Muscle of leg (tissue), 3 donors: ENCODE measurements at regions not wholly inside any gene's neighbourhood (a gene's known extent, or its start where the extent isn't known, plus 50 kb on each side); places are given as distances from the start of the nearest gene placed in this dataset.

Experiments used
- DNase-seq: peaks from one replicate; pipeline ENCODE4 v3.0.0; 2013
- H3K27ac ChIP-seq: one replicate; pipeline ENCODE4 v1.5.1; 2013; ENCODE audit warnings: mild to moderate bottlenecking, low read length, control low read depth
- H3K27me3 ChIP-seq: one replicate; pipeline ENCODE4 v1.6.1; 2013; ENCODE audit warnings: low read length; ENCODE audit not compliant: control insufficient read depth, insufficient read depth
- H3K36me3 ChIP-seq: one replicate; pipeline ENCODE4 v1.6.1; 2013; ENCODE audit warnings: low read length; ENCODE audit not compliant: control insufficient read depth, insufficient read depth
- H3K4me1 ChIP-seq: one replicate; pipeline ENCODE4 v1.6.1; 2013; ENCODE audit warnings: low read length; ENCODE audit not compliant: control insufficient read depth, insufficient read depth
- H3K4me3 ChIP-seq: one replicate; pipeline ENCODE4 v1.5.1; 2013; ENCODE audit warnings: low read length, control low read depth
- H3K9me3 ChIP-seq: replicated peaks from 2 replicates; pipeline ENCODE4 v1.6.1; 2013; ENCODE audit warnings: low read depth, low read length; ENCODE audit not compliant: control insufficient read depth
- WGBS: methylation state at CpG from one replicate; pipeline ENCODE4 v1.1.5; 2013; ENCODE audit warnings: missing lambda C conversion rate; ENCODE audit not compliant: insufficient coverage; 5-methylcytosine and 5-hydroxymethylcytosine counted together

GRCh38 chr16:80079072-80079471, 461.7 kb upstream of the DYNLRB2 start:
- Histone ChIP-seq H3K27me3 (no peaks in the 10 kb centered on the region), H3K4me1 (no peaks in the 10 kb centered on the region), H3K36me3 (no peaks in the 10 kb centered on the region), H3K27ac (no peak overlapping the region), H3K9me3 (no peaks in the 10 kb centered on the region), H3K4me3 (no peak overlapping the region)
- WGBS, result no CpG with 5 or more reads among the region's 3 CpGs
- no peak for DNase-seq

- Histone ChIP-seq H3K4me1 (no peaks in the 10 kb centered on the region), H3K27me3 (no peaks in the 10 kb centered on the region), H3K4me3 (no peak overlapping the region), H3K9me3 (no peaks in the 10 kb centered on the region), H3K36me3 (no peaks in the 10 kb centered on the region), H3K27ac (no peak overlapping the region)
- no peak for DNase-seq
- no CpG with 5 or more reads among the region's 4 CpGs for WGBS
Observed at GRCh38 chr16:80077696-80078095, 463.1 kb upstream of the DYNLRB2 start.

- Histone ChIP-seq H3K36me3 (no peaks in the 10 kb centered on the region), H3K9me3 (no peaks in the 10 kb centered on the region), H3K4me1 (no peaks in the 10 kb centered on the region), H3K4me3 (no peak overlapping the region), H3K27me3 (no peaks in the 10 kb centered on the region), H3K27ac (no peak overlapping the region)
- WGBS, result 100% methylated on average over 1 of the region's 1 CpG
- no peak for DNase-seq
Observed at GRCh38 chr16:80074329-80074728, 466.5 kb upstream of the DYNLRB2 start.

GRCh38 chr16:80071964-80072456, 468.8 kb upstream of the DYNLRB2 start:
- Histone ChIP-seq H3K27ac (no peak overlapping the region), H3K4me1 (no peaks in the 10 kb centered on the region), H3K4me3 (no peak overlapping the region), H3K27me3 (no peaks in the 10 kb centered on the region), H3K9me3 (no peaks in the 10 kb centered on the region), H3K36me3 (no peaks in the 10 kb centered on the region)
- no peak for DNase-seq
- WGBS, result 66% methylated on average over 4 of the region's 5 CpGs

GRCh38 chr16:80066805-80067580, 466.5 kb upstream of the MAF start:
- DNase-seq, result no peak
- Histone ChIP-seq H3K9me3 (no peaks in the 10 kb centered on the region), H3K36me3 (no peaks in the 10 kb centered on the region), H3K27me3 (no peaks in the 10 kb centered on the region), H3K4me3 (no peak overlapping the region), H3K4me1 (no peaks in the 10 kb centered on the region), H3K27ac (no peak overlapping the region)
- WGBS, result 82% methylated on average over 4 of the region's 12 CpGs

GRCh38 chr16:80065541-80065940, 465.0 kb upstream of the MAF start:
- H3K27me3 ChIP-seq, result no peaks in the 10 kb centered on the region
- H3K4me1 ChIP-seq, result no peaks in the 10 kb centered on the region
- DNase-seq, result no peak
- no peak overlapping the region for H3K27ac ChIP-seq
- no CpG with 5 or more reads among the region's 3 CpGs for WGBS
- no peak overlapping the region for H3K4me3 ChIP-seq
- no peaks in the 10 kb centered on the region for H3K9me3 ChIP-seq
- H3K36me3 ChIP-seq, result no peaks in the 10 kb centered on the region

DNA sequence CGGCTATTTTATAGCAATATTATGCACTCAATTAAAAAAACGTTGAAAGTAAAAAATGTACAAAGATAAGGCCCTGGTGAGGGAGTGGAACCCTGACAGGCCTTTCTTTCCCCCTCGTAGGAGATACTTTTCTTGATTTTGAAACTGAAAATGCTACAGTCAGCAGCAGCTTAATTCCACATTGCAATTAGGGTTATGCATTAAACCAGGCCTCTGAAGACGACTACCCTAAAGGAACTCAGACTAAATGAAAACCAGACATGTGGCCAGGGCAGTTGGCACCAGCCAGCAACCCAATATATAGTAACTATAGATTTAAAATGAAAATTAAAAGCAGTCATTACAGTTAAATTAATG, 463.2 kb upstream of the MAF start:
- Histone ChIP-seq H3K27ac (no peak overlapping the region), H3K36me3 (no peaks in the 10 kb centered on the region), H3K9me3 (no peaks in the 10 kb centered on the region), H3K4me1 (no peaks in the 10 kb centered on the region), H3K27me3 (no peaks in the 10 kb centered on the region), H3K4me3 (no peak overlapping the region)
- no peak for DNase-seq
- no CpG with 5 or more reads among the region's 4 CpGs for WGBS

DNA sequence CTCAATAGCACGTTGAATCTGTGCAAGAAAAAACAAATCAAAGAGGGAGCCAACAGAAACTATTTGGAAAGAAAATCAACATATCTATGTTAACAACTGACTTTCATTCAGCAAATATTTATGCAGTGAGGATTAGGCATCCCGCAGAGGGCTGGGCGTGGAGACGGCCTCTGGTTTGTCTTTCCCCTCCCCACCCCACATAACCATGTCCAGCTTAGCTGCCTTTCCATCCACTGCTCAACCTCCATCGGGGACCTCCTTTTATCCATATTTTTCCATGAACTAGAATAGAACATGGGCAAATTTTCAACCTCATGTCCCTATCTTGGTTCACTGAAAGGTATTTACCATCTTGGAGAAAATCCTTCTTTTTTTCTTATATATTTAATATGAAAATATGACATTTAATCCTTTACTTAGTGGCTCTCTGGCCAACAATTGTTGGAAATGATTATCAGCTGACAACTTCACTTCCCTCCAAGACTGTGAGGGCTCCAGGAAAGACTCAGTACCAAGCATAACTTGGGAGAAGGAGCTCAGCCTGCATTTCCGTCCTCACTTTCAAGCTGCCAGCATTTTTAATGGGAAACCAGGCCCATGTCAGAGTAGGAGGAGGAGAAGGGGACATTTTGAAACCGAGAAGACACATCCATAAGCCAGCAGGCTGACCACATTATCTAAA, 462.6 kb upstream of the MAF start:
- 61% methylated on average over 4 of the region's 7 CpGs for WGBS
- Histone ChIP-seq H3K27me3 (no peaks in the 10 kb centered on the region), H3K36me3 (no peaks in the 10 kb centered on the region), H3K9me3 (no peaks in the 10 kb centered on the region), H3K27ac (no peak overlapping the region), H3K4me3 (no peak overlapping the region), H3K4me1 (peaks cover 4% of the 10 kb centered on the region)
- peak; percentile 77 for DNase-seq

- peaks cover 7% of the 10 kb centered on the region for H3K4me1 ChIP-seq
- WGBS, result 96% methylated on average over 11 of the region's 12 CpGs
- H3K27me3 ChIP-seq, result no peaks in the 10 kb centered on the region
- no peaks in the 10 kb centered on the region for H3K9me3 ChIP-seq
- H3K27ac ChIP-seq, result no peak overlapping the region
- H3K4me3 ChIP-seq, result no peak overlapping the region
- no peaks in the 10 kb centered on the region for H3K36me3 ChIP-seq
- no peak for DNase-seq
Observed at GRCh38 chr16:80062361-80063030, 462.0 kb upstream of the MAF start.

- Histone ChIP-seq H3K4me1 (peaks cover 7% of the 10 kb centered on the region), H3K27ac (no peak overlapping the region), H3K27me3 (no peaks in the 10 kb centered on the region), H3K36me3 (no peaks in the 10 kb centered on the region), H3K4me3 (no peak overlapping the region), H3K9me3 (no peaks in the 10 kb centered on the region)
- no peak for DNase-seq
- WGBS, result 83% methylated on average over 1 of the region's 3 CpGs
Observed at GRCh38 chr16:80060470-80060869, 459.9 kb upstream of the MAF start.
